MCF 10A (cell line): ENCODE measurements at regions not wholly inside any gene's neighbourhood (a gene's known extent, or its start where the extent isn't known, plus 50 kb on each side); places are given as distances from the start of the nearest gene placed in this dataset.

Experiments used
- BruUV-seq: library from RNA; stranded (reverse); fragments of 400-500 nt; replicated peaks from 2 replicates; lab custom pipeline; 2021; lab: Mats Ljungman, UMichigan
- CTCF ChIA-PET: fragments of 300-600 bp; sonication (Branson Sonifier 250); formaldehyde crosslinking; extraction: SDS; loops from one replicate; lab custom pipeline; 2021; ENCODE audit warnings: antibody characterized with exemption, inconsistent platforms; lab: Yijun Ruan, JAX
- POLR2A ChIA-PET: fragments of 300-600, 350-650 bp; sonication (Branson Sonifier 250); formaldehyde crosslinking; extraction: SDS; loops from one replicate; lab custom pipeline; 2020; ENCODE audit warnings: antibody characterized with exemption, inconsistent platforms; lab: Yijun Ruan, JAX
- DNase-seq: peaks from one replicate; pipeline ENCODE4 v3.0.0-alpha.2; 2018; ENCODE audit not compliant: unreplicated experiment
- H3K27ac Mint-ChIP-seq: one replicate; pipeline ENCODE4 v1.8.0; 2022; ENCODE audit warnings: mild to moderate bottlenecking, low read depth, mixed read lengths; ENCODE audit not compliant: unreplicated experiment
- H3K27me3 Mint-ChIP-seq: one replicate; pipeline ENCODE4 v1.8.0; 2022; ENCODE audit warnings: mixed read lengths; ENCODE audit not compliant: insufficient read depth, unreplicated experiment
- H3K36me3 Mint-ChIP-seq: one replicate; pipeline ENCODE4 v1.8.0; 2022; ENCODE audit warnings: mild to moderate bottlenecking, moderate library complexity, mixed read lengths; ENCODE audit not compliant: insufficient read depth, unreplicated experiment
- H3K4me1 Mint-ChIP-seq: one replicate; pipeline ENCODE4 v1.8.0; 2022; ENCODE audit warnings: mixed read lengths; ENCODE audit not compliant: insufficient read depth, unreplicated experiment
- H3K4me3 Mint-ChIP-seq: one replicate; pipeline ENCODE4 v1.8.0; 2022; ENCODE audit warnings: mild to moderate bottlenecking, moderate library complexity, mixed read lengths; ENCODE audit not compliant: unreplicated experiment
- H3K9me3 Mint-ChIP-seq: one replicate; pipeline ENCODE4 v1.8.0; 2022; ENCODE audit warnings: mixed read lengths; ENCODE audit not compliant: unreplicated experiment
- CTCF ChIP-seq: fragments of 200-600 bp; IDR thresholded peaks from one replicate; pipeline ENCODE4 v1.8.0; 2022; ENCODE audit warnings: antibody characterized with exemption, mild to moderate bottlenecking; ENCODE audit not compliant: unreplicated experiment
- intact Hi-C: fragments of 100-400 bp; cut with micrococcal nuclease; formaldehyde crosslinking; loops from 2 replicates; pipeline ENCODE4 v1.14.1; 2022

GRCh38 chrX:98071331-98071730, 1187.6 kb downstream of the RPA4 start:
- Mint-ChIP-seq H3K4me1 (peaks cover 13% of the 10 kb centered on the region), H3K27ac (peak overlapping the region; percentile 16), H3K4me3 (no peak overlapping the region), H3K9me3 (no peaks in the 10 kb centered on the region), H3K36me3 (no peaks in the 10 kb centered on the region), H3K27me3 (peaks cover 69% of the 10 kb centered on the region)
- TF ChIP-seq CTCF = no peak
- ChIA-PET CTCF (no interaction called here), POLR2A (interaction anchor here (0.7 kb wide), 1 partner anchor 502 kb away, joined by 3 read pairs; no protein-coding TSS in a partner anchor)
- no TSS peak for BruUV-seq
- intact Hi-C loops = no loop called here
- no peak for DNase-seq

- no peaks in the 10 kb centered on the region for H3K9me3 Mint-ChIP-seq
- intact Hi-C loops = no loop called here
- H3K27me3 Mint-ChIP-seq = peaks cover 40% of the 10 kb centered on the region
- DNase-seq = no peak
- H3K4me3 Mint-ChIP-seq = no peak overlapping the region
- TF ChIP-seq CTCF = no peak
- H3K27ac Mint-ChIP-seq = no peak overlapping the region
- ChIA-PET CTCF (no interaction called here), POLR2A (no interaction called here)
- BruUV-seq = no TSS peak
- H3K4me1 Mint-ChIP-seq = no peaks in the 10 kb centered on the region
- no peaks in the 10 kb centered on the region for H3K36me3 Mint-ChIP-seq
Observed at GRCh38 chrX:98077440-98077839, 1193.7 kb downstream of the RPA4 start.

GRCh38 chrX:98111684-98112083, 1228.0 kb downstream of the RPA4 start:
- Mint-ChIP-seq H3K4me1 (no peaks in the 10 kb centered on the region), H3K4me3 (no peak overlapping the region), H3K36me3 (no peaks in the 10 kb centered on the region), H3K27ac (no peak overlapping the region), H3K9me3 (no peaks in the 10 kb centered on the region), H3K27me3 (peaks cover 43% of the 10 kb centered on the region)
- POLR2A ChIA-PET = no interaction called here
- no peak for DNase-seq
- CTCF ChIA-PET = interaction anchor here (0.7 kb wide), 1 partner anchor 1124 kb away, joined by 3 read pairs; no protein-coding TSS in a partner anchor
- no peak for TF ChIP-seq CTCF
- BruUV-seq = no TSS peak
- intact Hi-C loops = no loop called here

- Mint-ChIP-seq H3K27ac (no peak overlapping the region), H3K4me3 (no peak overlapping the region), H3K4me1 (no peaks in the 10 kb centered on the region), H3K9me3 (no peaks in the 10 kb centered on the region), H3K27me3 (peaks cover 43% of the 10 kb centered on the region), H3K36me3 (no peaks in the 10 kb centered on the region)
- CTCF ChIA-PET = no interaction called here
- BruUV-seq = no TSS peak
- POLR2A ChIA-PET = no interaction called here
- TF ChIP-seq CTCF = no peak
- intact Hi-C loops = no loop called here
- DNase-seq = no peak
Observed at GRCh38 chrX:98114021-98114420, 1230.3 kb downstream of the RPA4 start.
